Lower leg skin (tissue), 3 donors: ENCODE measurements at regions not wholly inside any gene's neighbourhood (a gene's known extent, or its start where the extent isn't known, plus 50 kb on each side); places are given as distances from the start of the nearest gene placed in this dataset.

Source experiments
- POLR2A ChIP-seq, 2 donors: fragments of 450-650 bp; IDR thresholded peaks; one replicate each; pipeline ENCODE4 v1.6.1; 2016 to 2017; ENCODE audit warnings: antibody characterized with exemption in 2 of 2, mild to moderate bottlenecking in 1 of 2, moderate library complexity in 1 of 2
- TF ChIP-seq, protein P1 (sequence below), 3 donors: fragments of 450-650 bp; IDR thresholded peaks; one replicate each; pipeline ENCODE4 v1.5.1; 2016; ENCODE audit warnings: antibody characterized with exemption in 3 of 3, mild to moderate bottlenecking in 3 of 3, moderate library complexity in 2 of 3

DNA sequence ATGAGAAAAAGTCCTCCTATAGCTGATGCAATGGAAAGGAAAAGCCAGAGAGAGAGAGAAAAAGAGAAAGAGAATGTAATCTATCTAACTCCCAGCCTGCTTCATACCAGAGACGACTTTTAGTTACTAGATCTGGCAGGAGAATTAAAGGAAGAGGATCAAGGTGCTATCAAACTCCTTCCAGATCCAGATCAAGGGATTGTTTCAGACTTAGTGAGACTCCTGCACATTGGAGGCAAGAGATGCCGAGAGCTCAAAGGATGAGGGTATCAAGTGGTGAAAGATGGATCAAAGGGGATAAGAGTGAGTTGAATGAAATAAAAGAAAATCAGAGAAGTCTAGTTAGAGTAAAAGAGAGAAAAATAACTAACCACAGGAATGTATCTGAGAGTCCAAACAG is 478.6 kb downstream of the KIF4B start:
- TF ChIP-seq, protein P1, sequence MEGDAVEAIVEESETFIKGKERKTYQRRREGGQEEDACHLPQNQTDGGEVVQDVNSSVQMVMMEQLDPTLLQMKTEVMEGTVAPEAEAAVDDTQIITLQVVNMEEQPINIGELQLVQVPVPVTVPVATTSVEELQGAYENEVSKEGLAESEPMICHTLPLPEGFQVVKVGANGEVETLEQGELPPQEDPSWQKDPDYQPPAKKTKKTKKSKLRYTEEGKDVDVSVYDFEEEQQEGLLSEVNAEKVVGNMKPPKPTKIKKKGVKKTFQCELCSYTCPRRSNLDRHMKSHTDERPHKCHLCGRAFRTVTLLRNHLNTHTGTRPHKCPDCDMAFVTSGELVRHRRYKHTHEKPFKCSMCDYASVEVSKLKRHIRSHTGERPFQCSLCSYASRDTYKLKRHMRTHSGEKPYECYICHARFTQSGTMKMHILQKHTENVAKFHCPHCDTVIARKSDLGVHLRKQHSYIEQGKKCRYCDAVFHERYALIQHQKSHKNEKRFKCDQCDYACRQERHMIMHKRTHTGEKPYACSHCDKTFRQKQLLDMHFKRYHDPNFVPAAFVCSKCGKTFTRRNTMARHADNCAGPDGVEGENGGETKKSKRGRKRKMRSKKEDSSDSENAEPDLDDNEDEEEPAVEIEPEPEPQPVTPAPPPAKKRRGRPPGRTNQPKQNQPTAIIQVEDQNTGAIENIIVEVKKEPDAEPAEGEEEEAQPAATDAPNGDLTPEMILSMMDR (IDR thresholded peaks at IDR 0.05) = no peak
- no peak for TF ChIP-seq POLR2A (IDR thresholded peaks at IDR 0.05)
